GM19240 (cell line): ENCODE measurements at regions not wholly inside any gene's neighbourhood (a gene's known extent, or its start where the extent isn't known, plus 50 kb on each side); places are given as distances from the start of the nearest gene placed in this dataset.

Source experiments
- DNase-seq: peaks from one replicate; pipeline ENCODE4 v3.0.0; 2011; ENCODE audit warnings: low spot score; ENCODE audit not compliant: insufficient read length

- DNase-seq = no peak
Measured at GRCh38 chr1:82837766-82838465, 1037.2 kb downstream of the ADGRL2 start.

- DNase-seq = no peak
Measured at GRCh38 chr1:82836973-82837680, 1036.4 kb downstream of the ADGRL2 start.

GRCh38 chr1:82836213-82836972, 1035.7 kb downstream of the ADGRL2 start:
- DNase-seq = no peak

- no peak for DNase-seq
Measured at GRCh38 chr1:82830690-82831380, 1030.1 kb downstream of the ADGRL2 start.

- no peak for DNase-seq
Measured at GRCh38 chr1:82829527-82829926, 1028.8 kb downstream of the ADGRL2 start.

- no peak for DNase-seq
Measured at GRCh38 chr1:82823876-82824275, 1023.1 kb downstream of the ADGRL2 start.

GRCh38 chr1:82820816-82821215, 1020.1 kb downstream of the ADGRL2 start:
- DNase-seq = no peak

GRCh38 chr1:82819234-82819633, 1018.5 kb downstream of the ADGRL2 start:
- no peak for DNase-seq

- DNase-seq = no peak
Measured at GRCh38 chr1:82818586-82818985, 1017.9 kb downstream of the ADGRL2 start.

- DNase-seq = no peak
Measured at GRCh38 chr1:82813386-82813785, 1012.7 kb downstream of the ADGRL2 start.

- no peak for DNase-seq
Measured at GRCh38 chr1:82810601-82811000, 1009.9 kb downstream of the ADGRL2 start.

- no peak for DNase-seq
Measured at GRCh38 chr1:82807563-82807962, 1006.8 kb downstream of the ADGRL2 start.

- DNase-seq = no peak
Measured at GRCh38 chr1:82806133-82806532, 1005.4 kb downstream of the ADGRL2 start.

- DNase-seq = no peak
Measured at GRCh38 chr1:82801176-82801575, 1000.4 kb downstream of the ADGRL2 start.

GRCh38 chr1:82800721-82801120, 1000.0 kb downstream of the ADGRL2 start:
- DNase-seq = no peak

GRCh38 chr1:82799261-82799660, 998.5 kb downstream of the ADGRL2 start:
- no peak for DNase-seq

GRCh38 chr1:82795508-82796149, 994.9 kb downstream of the ADGRL2 start:
- DNase-seq = no peak

GRCh38 chr1:82792151-82792550, 991.4 kb downstream of the ADGRL2 start:
- no peak for DNase-seq

- no peak for DNase-seq
Measured at GRCh38 chr1:82790556-82790955, 989.8 kb downstream of the ADGRL2 start.

GRCh38 chr1:82788660-82789059, 987.9 kb downstream of the ADGRL2 start:
- DNase-seq = no peak

- DNase-seq = no peak
Measured at GRCh38 chr1:82788038-82788437, 987.3 kb downstream of the ADGRL2 start.
